Fibroblast of the aortic adventitia (primary cell): ENCODE measurements at regions not wholly inside any gene's neighbourhood (a gene's known extent, or its start where the extent isn't known, plus 50 kb on each side); places are given as distances from the start of the nearest gene placed in this dataset.
"Not testable (repeated sequence)": the region's sequence is repeated elsewhere in the genome, so short reads cannot be mapped to it uniquely, and the experiment has no call there.

ENCODE experiments used
- DNase-seq: peaks from one replicate; pipeline ENCODE4 v3.0.0-alpha.2; 2010; ENCODE audit warnings: low read depth
- H3K4me3 ChIP-seq: 2 replicates; pipeline ENCODE4 v1.5.1; 2011; ENCODE audit warnings: low read depth, mild to moderate bottlenecking, control low read depth, low read length, moderate library complexity
- TF ChIP-seq, protein P1 (sequence below): IDR thresholded peaks from 2 replicates; pipeline ENCODE4 v1.5.1; 2011; ENCODE audit warnings: mild to moderate bottlenecking, low read length, control low read depth, inconsistent platforms; ENCODE audit not compliant: insufficient read depth

DNA sequence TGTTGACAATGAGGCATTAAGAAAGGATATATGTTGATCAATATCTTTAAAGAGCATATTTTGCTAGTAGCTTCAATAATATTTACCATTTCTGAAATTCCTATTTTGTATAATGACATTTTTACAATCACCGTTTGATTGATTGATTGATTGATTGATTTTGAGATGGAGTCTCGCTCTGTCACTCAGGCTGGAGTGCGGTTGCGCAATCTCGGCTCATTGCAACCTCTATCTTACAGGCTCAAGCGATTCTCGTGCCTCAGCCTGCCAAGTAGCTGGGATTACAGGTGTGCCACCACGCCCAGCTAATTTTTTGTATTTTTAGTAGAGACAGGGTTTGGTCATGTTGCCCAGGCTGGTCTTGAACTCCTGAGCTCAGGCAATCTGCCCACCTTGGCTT lies 150.9 kb upstream of the TEX13D start:
- not testable (repeated sequence) for H3K4me3 ChIP-seq, DNase-seq

DNA sequence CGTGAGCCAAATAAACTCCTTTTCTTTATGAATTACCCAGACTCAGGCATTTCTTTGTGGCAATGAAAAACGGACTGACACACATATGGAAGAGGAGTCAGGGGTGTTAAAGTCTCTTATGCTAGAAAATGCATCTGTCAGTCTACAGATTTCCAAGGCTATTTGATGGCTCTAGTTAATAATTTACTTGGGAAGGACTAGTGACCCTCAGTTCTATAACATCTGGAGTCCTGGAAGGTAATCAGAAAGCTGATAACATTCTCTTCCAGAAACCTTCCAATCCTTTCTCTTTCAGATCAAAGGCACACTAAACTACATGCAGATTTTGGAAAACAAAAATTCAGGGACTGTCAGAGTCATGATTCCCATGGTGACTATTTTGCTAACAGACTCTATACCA lies 142.0 kb upstream of the TEX13D start:
- H3K4me3 ChIP-seq, result no peak overlapping the region
- no peak for DNase-seq
- TF ChIP-seq, protein P1, sequence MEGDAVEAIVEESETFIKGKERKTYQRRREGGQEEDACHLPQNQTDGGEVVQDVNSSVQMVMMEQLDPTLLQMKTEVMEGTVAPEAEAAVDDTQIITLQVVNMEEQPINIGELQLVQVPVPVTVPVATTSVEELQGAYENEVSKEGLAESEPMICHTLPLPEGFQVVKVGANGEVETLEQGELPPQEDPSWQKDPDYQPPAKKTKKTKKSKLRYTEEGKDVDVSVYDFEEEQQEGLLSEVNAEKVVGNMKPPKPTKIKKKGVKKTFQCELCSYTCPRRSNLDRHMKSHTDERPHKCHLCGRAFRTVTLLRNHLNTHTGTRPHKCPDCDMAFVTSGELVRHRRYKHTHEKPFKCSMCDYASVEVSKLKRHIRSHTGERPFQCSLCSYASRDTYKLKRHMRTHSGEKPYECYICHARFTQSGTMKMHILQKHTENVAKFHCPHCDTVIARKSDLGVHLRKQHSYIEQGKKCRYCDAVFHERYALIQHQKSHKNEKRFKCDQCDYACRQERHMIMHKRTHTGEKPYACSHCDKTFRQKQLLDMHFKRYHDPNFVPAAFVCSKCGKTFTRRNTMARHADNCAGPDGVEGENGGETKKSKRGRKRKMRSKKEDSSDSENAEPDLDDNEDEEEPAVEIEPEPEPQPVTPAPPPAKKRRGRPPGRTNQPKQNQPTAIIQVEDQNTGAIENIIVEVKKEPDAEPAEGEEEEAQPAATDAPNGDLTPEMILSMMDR, result no peak

DNA sequence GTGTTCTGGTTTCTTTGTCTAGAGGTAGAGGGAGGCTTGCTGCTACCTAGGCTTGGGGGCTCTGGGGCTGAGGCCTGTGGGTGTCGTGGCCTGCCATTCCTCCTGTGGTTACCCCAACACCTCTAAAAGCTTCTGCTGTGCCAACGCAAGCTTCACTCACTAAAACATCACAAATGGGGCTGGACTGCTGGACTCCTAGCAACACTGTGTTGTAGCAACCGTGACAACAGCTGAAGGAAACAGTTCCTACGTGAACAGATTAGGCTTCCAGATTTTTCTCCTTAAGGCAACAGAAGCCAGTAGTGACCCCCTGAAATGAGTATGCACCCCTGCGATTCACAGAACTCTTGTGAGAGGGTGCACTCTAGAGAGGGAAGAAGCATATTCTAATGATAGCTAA lies 138.3 kb upstream of the TEX13D start:
- H3K4me3 ChIP-seq, result no peak overlapping the region
- TF ChIP-seq, protein P1, result no peak
- no peak for DNase-seq

DNA sequence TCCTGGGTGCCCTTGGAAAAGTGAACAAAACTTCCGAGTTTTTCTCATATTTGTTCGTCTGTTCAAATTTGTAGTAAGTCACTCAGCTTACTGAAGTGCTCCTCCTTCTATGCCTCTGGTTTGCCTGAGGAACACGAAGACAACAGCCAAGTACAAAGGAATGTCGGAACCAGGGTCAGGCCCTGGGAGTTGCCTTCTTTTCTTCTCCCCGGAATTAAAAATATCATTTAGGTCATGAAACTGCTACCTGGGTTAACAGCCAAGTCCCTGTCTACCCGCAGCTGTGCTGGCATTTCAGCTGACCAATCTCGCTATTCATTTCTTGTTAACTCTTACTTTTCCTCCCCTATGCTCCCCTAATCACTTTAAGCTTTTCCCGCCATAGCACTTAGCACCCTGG lies 137.6 kb upstream of the TEX13D start:
- DNase-seq, result no peak
- TF ChIP-seq, protein P1, result no peak
- no peak overlapping the region for H3K4me3 ChIP-seq

DNA sequence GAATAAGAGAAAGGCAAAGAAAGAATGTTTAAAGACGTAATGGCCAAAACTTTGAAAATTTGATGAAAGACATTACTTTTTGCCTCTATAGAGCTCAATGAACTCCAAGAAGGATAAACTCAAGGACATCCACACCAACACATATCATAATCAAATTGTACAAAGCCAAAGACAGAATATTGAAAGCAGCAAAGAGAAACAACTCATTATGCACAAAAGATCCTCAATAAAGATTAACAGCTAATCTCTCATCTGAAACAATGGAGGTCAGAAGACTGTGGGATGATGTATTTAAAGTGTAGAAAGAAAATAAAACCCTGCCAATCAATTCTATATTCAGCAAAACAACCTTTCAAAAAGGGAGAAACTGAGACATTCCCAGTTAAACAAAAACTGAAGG lies 129.1 kb upstream of the TEX13D start:
- no peak overlapping the region for H3K4me3 ChIP-seq
- TF ChIP-seq, protein P1, result no peak
- no peak for DNase-seq

DNA sequence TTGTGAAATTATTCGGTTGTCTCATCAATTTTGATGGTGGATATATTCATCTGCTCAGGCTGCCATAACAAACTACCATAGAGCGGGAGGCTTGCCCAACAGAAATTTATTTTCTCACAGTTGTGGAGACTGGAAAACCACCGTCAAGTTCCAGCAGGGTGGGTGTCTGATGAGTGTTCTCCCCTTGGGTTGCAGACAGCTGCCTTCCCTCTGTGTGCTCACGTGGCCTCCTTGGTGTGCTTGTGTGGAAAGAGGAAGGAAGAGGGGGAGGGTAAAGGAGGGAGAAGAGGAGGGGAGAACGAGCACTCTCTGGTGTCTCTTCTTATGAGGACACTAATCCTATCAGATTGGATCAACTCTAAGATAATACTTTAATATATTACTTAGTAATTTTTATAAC lies 123.8 kb upstream of the TEX13D start:
- TF ChIP-seq, protein P1, result no peak
- no peak overlapping the region for H3K4me3 ChIP-seq
- DNase-seq, result no peak

DNA sequence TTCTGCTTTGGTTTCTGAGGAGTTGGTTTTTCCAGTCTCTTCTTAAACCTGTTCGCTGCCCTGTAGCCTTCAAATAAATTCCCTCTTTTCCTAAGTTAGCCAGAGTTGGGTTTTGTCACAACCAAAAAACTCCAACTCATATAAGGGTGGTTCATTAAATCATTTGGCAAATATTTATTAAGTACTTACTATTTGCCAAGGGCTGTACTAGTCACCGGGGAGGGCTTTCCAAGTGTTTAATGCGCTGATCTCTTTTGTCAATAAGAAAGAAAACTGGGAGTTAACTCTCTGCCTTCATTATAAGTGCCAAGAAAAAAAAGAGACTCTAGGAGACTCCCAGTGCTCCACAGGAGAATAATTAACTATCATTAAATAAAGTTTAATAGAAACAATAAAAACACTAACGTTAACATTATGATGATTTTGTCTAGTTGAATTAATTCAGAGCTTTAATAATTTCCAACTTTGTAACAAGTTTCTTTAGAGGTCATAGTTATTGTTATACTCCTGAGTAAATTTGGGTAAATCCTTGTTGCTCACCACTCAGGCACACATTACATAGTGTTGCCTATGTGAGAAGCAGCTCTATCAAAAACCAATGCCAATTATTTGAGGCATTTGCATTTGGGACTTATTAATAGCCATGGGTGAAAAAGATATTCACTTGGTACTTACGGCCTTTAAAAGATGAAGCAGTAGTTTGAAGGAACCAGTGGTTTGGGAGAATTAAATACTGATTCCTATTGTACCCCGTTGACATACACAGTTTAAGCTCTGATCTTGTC lies 122.5 kb upstream of the TEX13D start:
- no peak for DNase-seq
- no peak overlapping the region for H3K4me3 ChIP-seq
- TF ChIP-seq, protein P1, result no peak
